ENCODE measurements at regions not wholly inside any gene's neighbourhood (a gene's known extent, or its start where the extent isn't known, plus 50 kb on each side); places are given as distances from the start of the nearest gene placed in this dataset.

DNA sequence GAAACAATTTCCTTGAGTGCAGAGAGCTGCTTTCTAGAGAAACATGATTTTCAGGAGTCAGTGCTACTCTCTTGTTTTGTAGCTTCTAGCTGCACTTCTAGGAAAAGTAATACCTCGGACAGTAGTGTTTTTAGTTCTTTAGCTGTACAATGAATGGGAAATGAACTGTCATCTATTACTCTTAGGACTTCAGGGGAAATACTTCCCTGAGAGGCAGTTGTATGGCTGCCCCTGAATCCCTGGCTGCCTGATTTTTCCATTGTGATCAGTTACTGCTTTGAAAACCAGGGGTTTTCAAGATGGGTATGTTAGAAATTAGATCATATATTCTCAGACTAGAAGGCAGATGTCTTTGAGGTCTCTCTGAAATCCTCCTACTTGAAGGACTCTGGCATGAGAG, 200.3 kb upstream of the SEMA6D start:
- ChIA-PET RAD21 (ENCODE audit: low non-redundant PET in 1 of 2, low total read pairs in 2 of 2, uncharacterized antibody in 2 of 2, unreplicated experiment in 2 of 2) (no interaction called here), CTCF (no interaction called here), POLR2A (no interaction called here)
- Histone ChIP-seq H3K9me2 (ENCODE audit: insufficient read depth) (no peaks in the 10 kb centered on the region), H3K4me1 (ENCODE audit: control insufficient read depth in 1 of 2, insufficient read depth in 2 of 2, low read length in 2 of 2) (no peaks in the 10 kb centered on the region), H3K27me3 (ENCODE audit: insufficient read depth, low read length) (no peaks in the 10 kb centered on the region), H3K4me2 (ENCODE audit: low read length) (no peak overlapping the region), H3K9me3 (ENCODE audit: control insufficient read depth in 1 of 2, insufficient read depth in 1 of 2, low read depth in 1 of 2, low read length in 2 of 2) (peaks cover 11 to 31% of the 10 kb centered on the region in 2 experiments; a peak in 3 of 4 replicates), H3K79me2 (ENCODE audit: insufficient read depth, low read length) (no peaks in the 10 kb centered on the region), H3K27ac (ENCODE audit: low read depth, low read length) (no peak overlapping the region), H3K36me3 (ENCODE audit: control insufficient read depth in 1 of 2, insufficient read depth in 2 of 2, low read length in 2 of 2) (no peaks in the 10 kb centered on the region), H3K9ac (ENCODE audit: low read length) (no peak overlapping the region), H3K4me3 (replicated peaks in 1 of 2; ENCODE audit: low read depth in 1 of 2, low read length in 2 of 2) (no peak overlapping the region), H4K20me1 (ENCODE audit: insufficient read depth) (no peaks in the 10 kb centered on the region), H2AFZ (ENCODE audit: low read depth, low read length, poor library complexity, severe bottlenecking) (no peak overlapping the region)
- no peak for ATAC-seq
- intact Hi-C loops (cut with micrococcal nuclease), result no loop called here
- TF ChIP-seq, protein P1, sequence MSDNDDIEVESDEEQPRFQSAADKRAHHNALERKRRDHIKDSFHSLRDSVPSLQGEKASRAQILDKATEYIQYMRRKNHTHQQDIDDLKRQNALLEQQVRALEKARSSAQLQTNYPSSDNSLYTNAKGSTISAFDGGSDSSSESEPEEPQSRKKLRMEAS (IDR thresholded peaks at IDR 0.05), result no peak
- TF ChIP-seq SIN3A (IDR thresholded peaks at IDR 0.05; ENCODE audit: low read depth) (no peak), ZNF274 (IDR thresholded peaks at IDR 0.05; ENCODE audit: low read depth, low read length) (no peak)
- DNase-seq (ENCODE audit: low read depth, low spot score), result no peak
- no TSS peak for BruUV-seq (replicated peaks)

DNA sequence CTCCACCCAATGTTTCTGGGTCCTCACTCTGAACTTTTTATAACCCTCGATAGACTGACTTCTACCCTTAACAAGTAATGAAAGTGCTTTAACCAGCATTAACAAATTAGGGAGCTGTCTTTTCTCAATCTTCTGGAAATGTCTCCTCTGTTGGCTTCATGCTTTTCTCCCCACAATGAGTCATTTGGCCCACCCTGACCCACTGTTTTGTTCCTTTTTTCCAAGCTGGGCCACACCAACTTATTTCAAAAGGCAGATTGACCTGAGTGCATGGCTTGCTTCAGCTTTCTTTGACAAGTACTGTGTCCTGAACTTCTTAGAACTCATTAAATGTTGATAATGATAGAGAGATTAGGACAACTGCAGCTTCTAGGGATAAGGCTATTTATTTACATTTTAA, 199.6 kb upstream of the SEMA6D start:
- Histone ChIP-seq H3K4me1 (ENCODE audit: control insufficient read depth in 1 of 2, insufficient read depth in 2 of 2, low read length in 2 of 2) (no peaks in the 10 kb centered on the region), H4K20me1 (ENCODE audit: insufficient read depth) (no peaks in the 10 kb centered on the region), H3K27ac (ENCODE audit: low read depth, low read length) (no peak overlapping the region), H3K36me3 (ENCODE audit: control insufficient read depth in 1 of 2, insufficient read depth in 2 of 2, low read length in 2 of 2) (no peaks in the 10 kb centered on the region), H3K79me2 (ENCODE audit: insufficient read depth, low read length) (no peaks in the 10 kb centered on the region), H3K4me2 (ENCODE audit: low read length) (no peak overlapping the region), H3K4me3 (replicated peaks in 1 of 2; ENCODE audit: low read depth in 1 of 2, low read length in 2 of 2) (no peak overlapping the region), H3K9me3 (ENCODE audit: control insufficient read depth in 1 of 2, insufficient read depth in 1 of 2, low read depth in 1 of 2, low read length in 2 of 2) (peaks cover 16 to 30% of the 10 kb centered on the region in 2 experiments; a peak in 3 of 4 replicates), H3K9me2 (ENCODE audit: insufficient read depth) (no peaks in the 10 kb centered on the region), H3K27me3 (ENCODE audit: insufficient read depth, low read length) (no peaks in the 10 kb centered on the region), H2AFZ (ENCODE audit: low read depth, low read length, poor library complexity, severe bottlenecking) (no peak overlapping the region), H3K9ac (ENCODE audit: low read length) (no peak overlapping the region)
- DNase-seq (ENCODE audit: low read depth, low spot score) (no peak), ATAC-seq (no peak)
- ChIA-PET CTCF (no interaction called here), POLR2A (no interaction called here), RAD21 (ENCODE audit: low non-redundant PET in 1 of 2, low total read pairs in 2 of 2, uncharacterized antibody in 2 of 2, unreplicated experiment in 2 of 2) (no interaction called here)
- TF ChIP-seq EZH2 (IDR thresholded peaks at IDR 0.05), result no peak
- TF ChIP-seq EGR1 (IDR thresholded peaks at IDR 0.05; ENCODE audit: low read depth), result no peak
- TF ChIP-seq ELF1 (IDR thresholded peaks at IDR 0.05; ENCODE audit: borderline replicate concordance, low read depth), result no peak
- TF ChIP-seq, protein P2, sequence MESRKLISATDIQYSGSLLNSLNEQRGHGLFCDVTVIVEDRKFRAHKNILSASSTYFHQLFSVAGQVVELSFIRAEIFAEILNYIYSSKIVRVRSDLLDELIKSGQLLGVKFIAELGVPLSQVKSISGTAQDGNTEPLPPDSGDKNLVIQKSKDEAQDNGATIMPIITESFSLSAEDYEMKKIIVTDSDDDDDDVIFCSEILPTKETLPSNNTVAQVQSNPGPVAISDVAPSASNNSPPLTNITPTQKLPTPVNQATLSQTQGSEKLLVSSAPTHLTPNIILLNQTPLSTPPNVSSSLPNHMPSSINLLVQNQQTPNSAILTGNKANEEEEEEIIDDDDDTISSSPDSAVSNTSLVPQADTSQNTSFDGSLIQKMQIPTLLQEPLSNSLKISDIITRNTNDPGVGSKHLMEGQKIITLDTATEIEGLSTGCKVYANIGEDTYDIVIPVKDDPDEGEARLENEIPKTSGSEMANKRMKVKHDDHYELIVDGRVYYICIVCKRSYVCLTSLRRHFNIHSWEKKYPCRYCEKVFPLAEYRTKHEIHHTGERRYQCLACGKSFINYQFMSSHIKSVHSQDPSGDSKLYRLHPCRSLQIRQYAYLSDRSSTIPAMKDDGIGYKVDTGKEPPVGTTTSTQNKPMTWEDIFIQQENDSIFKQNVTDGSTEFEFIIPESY (IDR thresholded peaks at IDR 0.05; ENCODE audit: extremely low read depth, insufficient replicate concordance, low read length), result no peak
- TF ChIP-seq ZFX (IDR thresholded peaks at IDR 0.05), result no peak
- no peak for TF ChIP-seq SIN3A (IDR thresholded peaks at IDR 0.05; ENCODE audit: low read depth)
- TF ChIP-seq CBX3 (IDR thresholded peaks at IDR 0.05; ENCODE audit: low read depth), result no peak
- no peak for TF ChIP-seq FOSL1 (IDR thresholded peaks at IDR 0.05; ENCODE audit: low read depth)
- no peak for TF ChIP-seq TCF7L2 (IDR thresholded peaks at IDR 0.05; ENCODE audit: borderline replicate concordance, extremely low read depth, insufficient read depth, insufficient read length)
- no peak for TF ChIP-seq POLR2AphosphoS5 (IDR thresholded peaks at IDR 0.05; ENCODE audit: low read depth, low read length)
- TF ChIP-seq EZH2phosphoT487 (IDR thresholded peaks at IDR 0.05; ENCODE audit: borderline replicate concordance), result no peak
- TF ChIP-seq, protein P1 (IDR thresholded peaks at IDR 0.05), result no peak
- no peak for TF ChIP-seq YY1 (IDR thresholded peaks at IDR 0.05; ENCODE audit: extremely low read depth, insufficient replicate concordance, low read depth, low read length)
- no peak for TF ChIP-seq JUND (IDR thresholded peaks at IDR 0.05)
- TF ChIP-seq SP1 (IDR thresholded peaks at IDR 0.05; ENCODE audit: low read depth), result no peak
- TF ChIP-seq SRF (IDR thresholded peaks at IDR 0.05; ENCODE audit: low read depth), result no peak
- no TSS peak for BruUV-seq (replicated peaks)
- intact Hi-C loops (cut with micrococcal nuclease), result no loop called here

All from HCT116 (cell line).